ENCODE measurements at regions not wholly inside any gene's neighbourhood (a gene's known extent, or its start where the extent isn't known, plus 50 kb on each side); places are given as distances from the start of the nearest gene placed in this dataset.

GRCh38 chr7:92973293-92973731 lies 136.9 kb upstream of the CDK6 start:
- TF ChIP-seq POLR2A (IDR thresholded peaks at IDR 0.05) (no peak), CTCF (IDR thresholded peaks at IDR 0.05) (no peak)
